Body of pancreas (tissue), 4 donors: ENCODE measurements at regions not wholly inside any gene's neighbourhood (a gene's known extent, or its start where the extent isn't known, plus 50 kb on each side); places are given as distances from the start of the nearest gene placed in this dataset.

Source experiments
- ATAC-seq: fragments of 150-250 bp; one replicate; pipeline ENCODE4 v1.9.1; 2016
- DNase-seq, 4 donors: peaks; one replicate each; pipeline ENCODE4 v3.0.0-alpha.2; 2019
- H3K27ac ChIP-seq, 4 donors: fragments of 200-600 bp; sonication (generic); 1 replicate in 3 of 4; 2 replicates in 1 of 4; pipeline versions ENCODE4 v1.5.1 to v1.6.1; 2016 to 2019; ENCODE audit warnings: mild to moderate bottlenecking in 1 of 4, mixed read lengths in 1 of 4, moderate library complexity in 1 of 4
- H3K27me3 ChIP-seq, 2 donors: fragments of 200-600 bp; sonication (generic); one replicate each; pipeline ENCODE4 v1.6.0; 2016; ENCODE audit warnings: mild to moderate bottlenecking in 1 of 2
- H3K36me3 ChIP-seq, 2 donors: fragments of 200-600 bp; sonication (generic); replicated peaks in 1 of 2; 2 replicates each; pipeline ENCODE4 v1.5.1; 2016; ENCODE audit warnings: low read depth in 2 of 2; ENCODE audit not compliant: insufficient read depth in 1 of 2
- H3K4me1 ChIP-seq: fragments of 200-600 bp; sonication (generic); one replicate; pipeline ENCODE4 v1.6.0; 2016
- H3K4me3 ChIP-seq, 2 donors: fragments of 200-600 bp; sonication (generic); 1 replicate in 1 of 2; 2 replicates in 1 of 2; pipeline ENCODE4 v1.5.1; 2016 to 2019
- H3K9me3 ChIP-seq, 3 donors: fragments of 200-600 bp; sonication (generic); 1 replicate in 2 of 3; 2 replicates in 1 of 3; pipeline ENCODE4 v1.5.1; 2016
- POLR2A ChIP-seq, 3 donors: fragments of 450-650 bp; IDR thresholded peaks; one replicate each; pipeline ENCODE4 v1.6.1; 2016; ENCODE audit warnings: antibody characterized with exemption in 3 of 3, mild to moderate bottlenecking in 2 of 3
- WGBS, 2 donors: methylation state at CpG; one replicate each; pipeline ENCODE4 v1.1.5; 2017; 5-methylcytosine and 5-hydroxymethylcytosine counted together
- intact Hi-C: fragments of 100-400 bp; cut with DNase I; formaldehyde crosslinking; loops from one replicate; pipeline ENCODE4 v1.15.1; 2023
- TF ChIP-seq, protein P1 (sequence below), 7 experiments: fragments of 450-650 bp in 4 of 7; fragments of 200-600 bp in 3 of 7; sonication (generic) in 3 of 7; IDR thresholded peaks; one replicate each; pipeline ENCODE4 v1.5.1; 2016 to 2019; ENCODE audit warnings: antibody characterized with exemption in 7 of 7

DNA sequence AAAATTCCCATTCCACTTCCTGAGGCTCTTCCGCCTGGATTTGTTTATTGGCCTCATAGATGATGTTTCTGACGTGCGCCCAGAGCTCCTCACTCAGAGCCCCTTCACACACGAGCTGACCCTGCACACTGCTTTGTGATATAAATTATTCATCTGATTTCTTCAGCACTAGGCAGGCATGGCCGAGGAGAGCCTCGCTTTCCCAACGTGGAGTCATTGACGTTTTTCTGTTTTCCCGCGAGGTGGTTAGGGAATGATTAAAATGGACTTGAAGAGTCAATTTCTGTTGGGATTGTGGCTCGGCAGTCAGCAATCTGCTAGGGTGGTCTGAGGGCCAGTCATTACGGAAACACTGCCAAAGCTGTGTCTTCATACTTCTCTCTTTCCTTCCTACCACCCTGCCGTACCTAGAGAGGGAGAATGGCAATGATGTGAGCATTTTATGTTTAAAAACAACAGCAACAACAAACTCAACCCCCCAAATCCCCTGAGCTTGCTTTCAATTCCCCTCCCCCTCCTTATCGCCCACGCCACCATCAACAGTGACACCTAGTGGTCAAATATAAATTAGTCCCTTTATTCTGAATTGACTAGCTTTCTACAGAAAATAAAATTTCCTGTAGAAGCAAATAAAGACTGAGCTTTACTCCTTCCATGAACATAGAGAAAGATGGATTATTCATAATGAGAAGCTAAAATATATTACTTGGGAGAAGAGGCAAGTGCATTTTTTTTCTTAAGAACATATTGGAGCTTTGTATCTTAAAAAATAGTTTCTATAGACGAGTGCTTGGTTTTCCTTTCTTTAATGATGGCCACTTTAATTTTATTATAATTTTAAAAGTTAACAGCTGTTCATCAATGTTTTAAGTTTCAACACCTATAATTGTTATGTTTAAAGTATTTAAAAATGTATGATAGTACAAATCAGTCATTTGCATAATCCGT is 285.1 kb downstream of the MTX2 start:
- DNase-seq (peak; percentile 5 to 16 (median 14)), ATAC-seq (peak; percentile 66)
- no peaks in the 10 kb centered on the region for H3K9me3 ChIP-seq
- H3K27me3 ChIP-seq = peaks cover 0 to 3% of the 10 kb centered on the region in 2 donors
- peak overlapping the region in 1 of 2 donors; percentile 11 for H3K4me3 ChIP-seq
- WGBS, 2 donors = 9 to 10% methylated on average over 17 of the region's 17 CpGs
- H3K27ac ChIP-seq = peak overlapping the region in 2 of 4 donors; percentile 15 to 48
- intact Hi-C loops = no loop called here
- TF ChIP-seq POLR2A (IDR thresholded peaks at IDR 0.05) = peak in 1 of 3 donors; percentile 8
- TF ChIP-seq, protein P1, sequence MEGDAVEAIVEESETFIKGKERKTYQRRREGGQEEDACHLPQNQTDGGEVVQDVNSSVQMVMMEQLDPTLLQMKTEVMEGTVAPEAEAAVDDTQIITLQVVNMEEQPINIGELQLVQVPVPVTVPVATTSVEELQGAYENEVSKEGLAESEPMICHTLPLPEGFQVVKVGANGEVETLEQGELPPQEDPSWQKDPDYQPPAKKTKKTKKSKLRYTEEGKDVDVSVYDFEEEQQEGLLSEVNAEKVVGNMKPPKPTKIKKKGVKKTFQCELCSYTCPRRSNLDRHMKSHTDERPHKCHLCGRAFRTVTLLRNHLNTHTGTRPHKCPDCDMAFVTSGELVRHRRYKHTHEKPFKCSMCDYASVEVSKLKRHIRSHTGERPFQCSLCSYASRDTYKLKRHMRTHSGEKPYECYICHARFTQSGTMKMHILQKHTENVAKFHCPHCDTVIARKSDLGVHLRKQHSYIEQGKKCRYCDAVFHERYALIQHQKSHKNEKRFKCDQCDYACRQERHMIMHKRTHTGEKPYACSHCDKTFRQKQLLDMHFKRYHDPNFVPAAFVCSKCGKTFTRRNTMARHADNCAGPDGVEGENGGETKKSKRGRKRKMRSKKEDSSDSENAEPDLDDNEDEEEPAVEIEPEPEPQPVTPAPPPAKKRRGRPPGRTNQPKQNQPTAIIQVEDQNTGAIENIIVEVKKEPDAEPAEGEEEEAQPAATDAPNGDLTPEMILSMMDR (IDR thresholded peaks at IDR 0.05) = peak; percentile 18 to 90 (median 82)
- H3K36me3 ChIP-seq = no peaks in the 10 kb centered on the region
- peaks cover 10% of the 10 kb centered on the region for H3K4me1 ChIP-seq

DNA sequence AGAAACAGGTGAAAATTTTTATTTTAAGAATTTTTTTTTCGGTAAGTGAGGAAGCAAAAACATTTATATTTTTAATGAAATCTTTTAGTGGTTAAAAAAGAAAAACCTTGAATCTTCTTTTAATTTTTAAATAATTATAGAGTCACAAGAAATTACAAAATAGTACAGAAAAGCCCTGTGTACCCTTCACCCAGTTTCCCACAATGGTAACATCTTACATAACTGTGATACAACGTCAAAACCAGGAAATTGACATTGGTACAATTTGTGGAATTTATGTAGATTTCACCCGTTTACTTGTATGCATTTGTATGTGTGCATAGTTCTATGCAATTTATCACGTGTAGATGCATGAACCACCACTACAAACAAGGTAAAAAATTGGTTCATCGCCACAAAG is 285.9 kb downstream of the MTX2 start:
- Histone ChIP-seq H3K27ac (no peak overlapping the region), H3K27me3 (peaks cover 0 to 3% of the 10 kb centered on the region in 2 donors), H3K9me3 (no peaks in the 10 kb centered on the region), H3K36me3 (no peaks in the 10 kb centered on the region), H3K4me3 (no peak overlapping the region), H3K4me1 (peaks cover 10% of the 10 kb centered on the region)
- intact Hi-C loops = no loop called here
- no peak for DNase-seq
- no peak for TF ChIP-seq POLR2A (IDR thresholded peaks at IDR 0.05)
- TF ChIP-seq, protein P1 (IDR thresholded peaks at IDR 0.05) = no peak
- 49 to 54% methylated on average over 5 of the region's 5 CpGs for WGBS, 2 donors
- no peak for ATAC-seq

DNA sequence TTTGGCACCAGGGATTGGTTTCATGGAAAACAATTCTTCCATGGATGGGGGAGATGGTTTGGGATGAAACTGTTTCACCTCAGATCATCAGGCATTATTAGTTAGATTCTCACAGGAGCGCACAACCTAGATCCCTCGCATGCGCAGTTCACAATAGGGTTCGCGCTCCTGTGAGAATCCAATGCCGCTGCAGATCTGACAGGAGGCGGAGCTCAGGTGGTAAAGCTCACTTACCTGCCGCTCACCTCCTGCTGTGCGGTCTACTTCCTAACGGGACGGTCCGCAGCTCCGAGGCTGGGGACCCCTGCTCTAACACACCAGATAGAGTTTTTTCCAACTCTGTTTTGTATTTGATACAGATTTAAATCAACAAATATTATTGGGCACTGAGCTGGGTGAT is 286.5 kb downstream of the MTX2 start:
- DNase-seq (peak in 2 of 4 donors; percentile 13 to 29), ATAC-seq (no peak)
- Histone ChIP-seq H3K9me3 (no peaks in the 10 kb centered on the region), H3K4me1 (peaks cover 10% of the 10 kb centered on the region), H3K36me3 (no peaks in the 10 kb centered on the region), H3K4me3 (no peak overlapping the region), H3K27ac (no peak overlapping the region), H3K27me3 (peaks cover 0 to 3% of the 10 kb centered on the region in 2 donors)
- TF ChIP-seq, protein P1 (IDR thresholded peaks at IDR 0.05) = no peak
- intact Hi-C loops = no loop called here
- WGBS, 2 donors = 41 to 56% methylated on average over 3 to 13 of the region's 13 CpGs

DNA sequence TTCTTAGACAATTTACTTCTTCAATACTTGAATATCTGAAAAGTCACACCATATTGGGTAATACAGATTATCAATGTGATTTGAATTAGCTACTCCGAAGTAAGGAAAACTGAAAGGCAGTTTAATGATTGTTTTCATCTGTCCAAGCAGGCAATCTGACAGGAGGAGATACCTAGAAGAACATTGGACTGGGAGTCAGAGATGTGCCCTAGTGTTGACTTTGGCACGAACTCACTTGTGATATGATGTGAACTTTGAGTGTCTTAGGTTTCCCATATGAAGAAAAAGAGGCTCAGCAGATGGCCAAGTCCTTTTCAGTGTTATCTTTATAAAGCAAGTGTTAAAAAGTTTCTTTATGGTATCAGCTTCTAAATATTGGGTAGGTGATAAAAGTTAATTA is 287.1 kb downstream of the MTX2 start:
- intact Hi-C loops = no loop called here
- Histone ChIP-seq H3K27ac (no peak overlapping the region), H3K4me1 (peaks cover 10% of the 10 kb centered on the region), H3K27me3 (peaks cover 0 to 3% of the 10 kb centered on the region in 2 donors), H3K4me3 (no peak overlapping the region), H3K36me3 (no peaks in the 10 kb centered on the region), H3K9me3 (no peaks in the 10 kb centered on the region)
- 28 to 37% methylated on average over 2 of the region's 2 CpGs for WGBS, 2 donors
- ATAC-seq = no peak
- TF ChIP-seq, protein P1 (IDR thresholded peaks at IDR 0.05) = no peak
- TF ChIP-seq POLR2A (IDR thresholded peaks at IDR 0.05) = no peak
- no peak for DNase-seq
